ENCODE measurements at regions not wholly inside any gene's neighbourhood (a gene's known extent, or its start where the extent isn't known, plus 50 kb on each side); places are given as distances from the start of the nearest gene placed in this dataset.

DNA sequence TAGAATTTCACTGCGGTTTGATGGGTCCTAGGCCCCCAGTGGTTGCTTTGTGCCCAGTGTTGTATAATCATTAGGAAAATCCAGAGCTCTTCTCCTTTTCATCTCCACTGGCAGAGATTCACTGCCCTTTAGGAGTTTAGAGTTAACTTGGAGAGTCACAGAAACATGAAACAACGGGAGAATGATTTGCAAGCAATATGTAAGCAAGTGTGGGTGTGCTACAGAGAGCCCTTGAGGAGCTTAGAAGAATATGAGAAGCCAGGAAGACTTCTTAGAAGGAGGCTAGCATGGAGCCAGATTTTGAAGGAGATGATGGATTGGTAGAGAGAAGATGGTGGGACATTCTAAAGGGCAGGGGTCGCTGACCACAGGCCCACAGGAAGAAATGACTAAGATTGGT, 327.3 kb downstream of the ZNF326 start:
- TF ChIP-seq EZH2 (IDR thresholded peaks at IDR 0.05; ENCODE audit: borderline replicate concordance) = no peak
- no peak for TF ChIP-seq CTCF (IDR thresholded peaks at IDR 0.05; ENCODE audit: poor library complexity)
- TF ChIP-seq EZH2phosphoT487 (IDR thresholded peaks at IDR 0.05; ENCODE audit: low read depth, severe bottlenecking, unreplicated experiment) = no peak
